ENCODE measurements at regions not wholly inside any gene's neighbourhood (a gene's known extent, or its start where the extent isn't known, plus 50 kb on each side); places are given as distances from the start of the nearest gene placed in this dataset.

- intact Hi-C loops (cut with micrococcal nuclease) = no loop called here
- no peaks in the 10 kb centered on the region for H3K36me3 Mint-ChIP-seq (ENCODE audit: low read depth)
- no peak overlapping the region for H3K4me3 Mint-ChIP-seq (ENCODE audit: low read depth)
- no peaks in the 10 kb centered on the region for H3K9me3 Mint-ChIP-seq
- no peaks in the 10 kb centered on the region for H3K27me3 Mint-ChIP-seq (ENCODE audit: low read depth)
- H3K4me1 Mint-ChIP-seq (ENCODE audit: low read depth) = no peaks in the 10 kb centered on the region
- H3K27ac Mint-ChIP-seq = no peak overlapping the region
- DNase-seq (ENCODE audit: low spot score) = no peak
Measured at GRCh38 chr18:57220480-57220879, 73.6 kb downstream of the BOD1L2 start.

- H3K4me1 Mint-ChIP-seq (ENCODE audit: low read depth) = no peaks in the 10 kb centered on the region
- H3K4me3 Mint-ChIP-seq (ENCODE audit: low read depth) = no peak overlapping the region
- no peaks in the 10 kb centered on the region for H3K36me3 Mint-ChIP-seq (ENCODE audit: low read depth)
- no peaks in the 10 kb centered on the region for H3K9me3 Mint-ChIP-seq
- intact Hi-C loops (cut with micrococcal nuclease) = no loop called here
- H3K27ac Mint-ChIP-seq = no peak overlapping the region
- no peaks in the 10 kb centered on the region for H3K27me3 Mint-ChIP-seq (ENCODE audit: low read depth)
- DNase-seq (ENCODE audit: low spot score) = no peak
Measured at GRCh38 chr18:57220930-57221483, 74.1 kb downstream of the BOD1L2 start.

- intact Hi-C loops (cut with micrococcal nuclease) = no loop called here
- H3K27ac Mint-ChIP-seq = no peak overlapping the region
- no peaks in the 10 kb centered on the region for H3K4me1 Mint-ChIP-seq (ENCODE audit: low read depth)
- no peak overlapping the region for H3K4me3 Mint-ChIP-seq (ENCODE audit: low read depth)
- no peak for DNase-seq (ENCODE audit: low spot score)
- H3K36me3 Mint-ChIP-seq (ENCODE audit: low read depth) = no peaks in the 10 kb centered on the region
- no peaks in the 10 kb centered on the region for H3K9me3 Mint-ChIP-seq
- no peaks in the 10 kb centered on the region for H3K27me3 Mint-ChIP-seq (ENCODE audit: low read depth)
Measured at GRCh38 chr18:57223144-57223870, 76.4 kb downstream of the BOD1L2 start.

GRCh38 chr18:57230861-57231585 is 84.1 kb downstream of the BOD1L2 start:
- no peaks in the 10 kb centered on the region for H3K27me3 Mint-ChIP-seq (ENCODE audit: low read depth)
- no peak for DNase-seq (ENCODE audit: low spot score)
- H3K4me3 Mint-ChIP-seq (ENCODE audit: low read depth) = no peak overlapping the region
- intact Hi-C loops (cut with micrococcal nuclease) = no loop called here
- no peaks in the 10 kb centered on the region for H3K9me3 Mint-ChIP-seq
- H3K27ac Mint-ChIP-seq = no peak overlapping the region
- H3K36me3 Mint-ChIP-seq (ENCODE audit: low read depth) = no peaks in the 10 kb centered on the region
- H3K4me1 Mint-ChIP-seq (ENCODE audit: low read depth) = no peaks in the 10 kb centered on the region

GRCh38 chr18:57231864-57232263 is 85.0 kb downstream of the BOD1L2 start:
- no peak for DNase-seq (ENCODE audit: low spot score)
- Mint-ChIP-seq H3K27ac (no peak overlapping the region), H3K4me3 (ENCODE audit: low read depth) (no peak overlapping the region), H3K36me3 (ENCODE audit: low read depth) (no peaks in the 10 kb centered on the region), H3K27me3 (ENCODE audit: low read depth) (no peaks in the 10 kb centered on the region), H3K4me1 (ENCODE audit: low read depth) (no peaks in the 10 kb centered on the region), H3K9me3 (no peaks in the 10 kb centered on the region)
- intact Hi-C loops (cut with micrococcal nuclease) = no loop called here

GRCh38 chr18:57234346-57234745 is 87.5 kb downstream of the BOD1L2 start:
- no peaks in the 10 kb centered on the region for H3K4me1 Mint-ChIP-seq (ENCODE audit: low read depth)
- H3K27me3 Mint-ChIP-seq (ENCODE audit: low read depth) = no peaks in the 10 kb centered on the region
- intact Hi-C loops (cut with micrococcal nuclease) = no loop called here
- no peak overlapping the region for H3K27ac Mint-ChIP-seq
- DNase-seq (ENCODE audit: low spot score) = no peak
- H3K36me3 Mint-ChIP-seq (ENCODE audit: low read depth) = no peaks in the 10 kb centered on the region
- no peaks in the 10 kb centered on the region for H3K9me3 Mint-ChIP-seq
- no peak overlapping the region for H3K4me3 Mint-ChIP-seq (ENCODE audit: low read depth)

DNA sequence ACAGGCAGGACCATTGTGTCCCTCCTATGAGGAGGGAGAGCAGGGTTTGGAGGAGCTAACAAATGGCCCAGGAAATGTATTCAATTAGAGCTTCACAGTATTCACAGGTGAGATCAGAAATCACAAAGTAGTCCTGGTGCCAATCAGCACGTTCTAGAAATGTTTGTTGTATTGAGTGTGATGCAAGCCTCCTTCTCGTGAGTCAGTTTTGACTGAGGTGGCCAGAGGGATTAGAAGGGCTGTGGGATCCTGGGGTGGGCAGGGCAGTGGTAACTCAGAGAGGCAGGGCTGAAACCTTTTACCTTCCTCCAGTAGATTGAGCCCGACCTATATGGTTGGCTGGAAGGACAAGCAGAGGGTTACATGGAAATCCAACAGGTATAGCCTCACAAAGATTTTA is 95.0 kb downstream of the BOD1L2 start:
- intact Hi-C loops (cut with micrococcal nuclease) = no loop called here
- Mint-ChIP-seq H3K4me1 (ENCODE audit: low read depth) (no peaks in the 10 kb centered on the region), H3K27me3 (ENCODE audit: low read depth) (no peaks in the 10 kb centered on the region), H3K9me3 (no peaks in the 10 kb centered on the region), H3K4me3 (ENCODE audit: low read depth) (no peak overlapping the region), H3K27ac (no peak overlapping the region), H3K36me3 (ENCODE audit: low read depth) (no peaks in the 10 kb centered on the region)
- DNase-seq (ENCODE audit: low spot score) = no peak

DNA sequence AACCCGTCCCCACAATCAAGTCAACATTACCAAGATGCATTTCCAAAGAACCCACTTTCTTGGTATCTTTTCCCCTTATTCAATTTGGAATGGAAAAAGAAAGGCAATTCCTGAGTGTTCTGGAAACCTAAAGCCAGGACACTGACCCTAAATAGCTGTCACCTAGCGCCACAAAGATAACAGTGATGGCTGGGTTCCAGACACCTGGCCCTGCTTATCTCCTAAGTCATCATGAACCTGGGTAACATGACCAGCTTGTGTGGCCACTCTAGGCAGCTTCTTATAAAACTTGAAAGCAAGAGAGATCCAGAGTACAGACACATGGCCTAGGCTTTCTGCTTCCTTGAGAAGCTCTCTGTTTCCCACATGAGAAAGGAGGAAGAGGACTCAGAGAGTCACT is 95.4 kb downstream of the BOD1L2 start:
- Mint-ChIP-seq H3K9me3 (no peaks in the 10 kb centered on the region), H3K27me3 (ENCODE audit: low read depth) (no peaks in the 10 kb centered on the region), H3K27ac (no peak overlapping the region), H3K36me3 (ENCODE audit: low read depth) (no peaks in the 10 kb centered on the region), H3K4me1 (ENCODE audit: low read depth) (no peaks in the 10 kb centered on the region), H3K4me3 (ENCODE audit: low read depth) (no peak overlapping the region)
- no peak for DNase-seq (ENCODE audit: low spot score)
- intact Hi-C loops (cut with micrococcal nuclease) = no loop called here

DNA sequence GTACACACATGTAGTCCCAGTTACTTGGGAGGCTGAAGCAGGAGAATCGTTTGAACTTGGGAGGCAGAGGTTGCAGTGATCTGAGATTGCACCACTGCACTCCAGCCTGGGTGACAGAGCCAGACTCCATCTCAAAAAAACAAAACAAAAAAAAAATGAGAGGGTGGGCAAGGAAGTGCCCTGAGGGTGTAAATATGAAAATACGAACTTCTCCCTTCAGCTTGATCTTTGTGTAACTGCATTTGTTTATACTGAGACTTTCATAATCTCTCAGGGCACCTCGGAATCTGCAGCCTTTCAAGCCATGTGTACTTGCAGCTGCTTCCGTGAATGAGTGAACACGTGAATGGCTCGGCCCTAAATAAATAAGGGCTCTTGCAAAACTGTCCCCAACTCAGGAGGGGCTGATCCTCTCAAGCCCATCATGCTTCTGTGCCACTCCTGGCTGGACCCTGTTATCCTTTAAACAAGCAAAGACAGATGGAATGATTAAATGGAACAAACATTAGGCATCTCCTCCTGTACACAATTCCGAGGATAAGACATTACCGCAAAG is 96.8 kb downstream of the BOD1L2 start:
- no peak overlapping the region for H3K4me3 Mint-ChIP-seq (ENCODE audit: low read depth)
- no peak overlapping the region for H3K27ac Mint-ChIP-seq
- H3K36me3 Mint-ChIP-seq (ENCODE audit: low read depth) = no peaks in the 10 kb centered on the region
- H3K27me3 Mint-ChIP-seq (ENCODE audit: low read depth) = no peaks in the 10 kb centered on the region
- no peaks in the 10 kb centered on the region for H3K4me1 Mint-ChIP-seq (ENCODE audit: low read depth)
- intact Hi-C loops (cut with micrococcal nuclease) = no loop called here
- H3K9me3 Mint-ChIP-seq = no peaks in the 10 kb centered on the region
- no peak for DNase-seq (ENCODE audit: low spot score)

DNA sequence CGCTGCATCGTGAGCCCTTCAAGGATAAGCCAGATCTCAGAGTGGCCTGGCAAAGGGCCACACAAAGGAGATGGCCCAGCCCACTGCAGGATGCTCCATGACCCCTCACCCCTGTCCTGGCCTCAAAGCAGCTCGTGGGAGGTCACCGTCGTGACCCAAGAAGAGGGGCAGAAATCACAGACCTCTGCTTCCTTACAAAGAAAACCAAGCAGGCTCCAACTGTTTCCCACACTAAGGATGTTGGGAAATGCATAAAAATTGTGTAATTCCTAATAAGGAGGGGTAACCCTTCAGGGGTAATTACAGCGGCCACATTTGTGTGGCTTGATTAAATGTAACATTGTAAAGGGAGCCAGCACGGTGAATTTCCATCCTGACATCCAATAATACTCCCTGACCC is 102.3 kb downstream of the BOD1L2 start:
- Mint-ChIP-seq H3K27ac (no peak overlapping the region), H3K9me3 (no peaks in the 10 kb centered on the region)
- intact Hi-C loops (cut with micrococcal nuclease) = no loop called here

DNA sequence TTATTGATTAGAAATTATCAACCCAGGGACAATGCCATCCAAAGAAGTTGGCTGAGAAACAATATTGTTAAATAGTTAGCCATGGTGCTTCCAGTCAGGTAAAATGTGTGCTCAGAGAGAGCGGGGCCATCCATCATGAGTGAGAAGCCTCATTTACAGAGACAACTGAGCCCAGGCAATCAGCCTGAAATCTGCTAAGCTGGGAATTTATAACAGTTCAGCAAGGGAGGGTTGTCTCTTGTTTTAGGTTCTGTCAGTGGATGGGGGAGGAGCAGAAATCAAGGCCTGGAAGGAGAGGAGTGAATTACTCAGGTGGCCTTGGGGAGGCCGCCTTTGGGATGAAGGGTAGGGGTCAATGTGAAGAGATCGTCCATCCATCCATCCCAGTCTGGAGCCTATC is 102.5 kb upstream of the ST8SIA3 start:
- H3K27ac Mint-ChIP-seq = no peak overlapping the region
- H3K4me1 Mint-ChIP-seq (ENCODE audit: low read depth) = no peaks in the 10 kb centered on the region
- no peaks in the 10 kb centered on the region for H3K36me3 Mint-ChIP-seq (ENCODE audit: low read depth)
- DNase-seq (ENCODE audit: low spot score) = no peak
- intact Hi-C loops (cut with micrococcal nuclease) = no loop called here
- H3K27me3 Mint-ChIP-seq (ENCODE audit: low read depth) = no peaks in the 10 kb centered on the region
- no peak overlapping the region for H3K4me3 Mint-ChIP-seq (ENCODE audit: low read depth)
- H3K9me3 Mint-ChIP-seq = no peaks in the 10 kb centered on the region

More for the DNA sequence above, 102.3 kb downstream of the BOD1L2 start:
- Mint-ChIP-seq H3K27me3 (ENCODE audit: low read depth) (no peaks in the 10 kb centered on the region), H3K4me1 (ENCODE audit: low read depth) (no peaks in the 10 kb centered on the region), H3K36me3 (ENCODE audit: low read depth) (no peaks in the 10 kb centered on the region), H3K4me3 (ENCODE audit: low read depth) (no peak overlapping the region)
- no peak for DNase-seq (ENCODE audit: low spot score)

GRCh38 chr18:57251747-57252146 is 100.6 kb upstream of the ST8SIA3 start:
- DNase-seq (ENCODE audit: low spot score) = no peak
- H3K36me3 Mint-ChIP-seq (ENCODE audit: low read depth) = no peaks in the 10 kb centered on the region
- no peak overlapping the region for H3K27ac Mint-ChIP-seq
- intact Hi-C loops (cut with micrococcal nuclease) = no loop called here
- no peaks in the 10 kb centered on the region for H3K9me3 Mint-ChIP-seq
- H3K4me3 Mint-ChIP-seq (ENCODE audit: low read depth) = no peak overlapping the region
- H3K27me3 Mint-ChIP-seq (ENCODE audit: low read depth) = no peaks in the 10 kb centered on the region
- H3K4me1 Mint-ChIP-seq (ENCODE audit: low read depth) = no peaks in the 10 kb centered on the region

- Mint-ChIP-seq H3K9me3 (peaks cover 2% of the 10 kb centered on the region), H3K27me3 (ENCODE audit: low read depth) (no peaks in the 10 kb centered on the region), H3K27ac (no peak overlapping the region), H3K4me3 (ENCODE audit: low read depth) (no peak overlapping the region), H3K4me1 (ENCODE audit: low read depth) (no peaks in the 10 kb centered on the region), H3K36me3 (ENCODE audit: low read depth) (no peaks in the 10 kb centered on the region)
- intact Hi-C loops (cut with micrococcal nuclease) = no loop called here
- no peak for DNase-seq (ENCODE audit: low spot score)
Measured at GRCh38 chr18:57253903-57254302, 98.5 kb upstream of the ST8SIA3 start.
